Parathyroid adenoma (tissue), 2 donors: ENCODE measurements at regions not wholly inside any gene's neighbourhood (a gene's known extent, or its start where the extent isn't known, plus 50 kb on each side); places are given as distances from the start of the nearest gene placed in this dataset.

Experiments used
- H2AFZ ChIP-seq: fragments of 300-600 bp; sonication (generic); one replicate; pipeline ENCODE4 v1.7.0; 2017; ENCODE audit warnings: antibody characterized with exemption, mild to moderate bottlenecking
- H3K27ac ChIP-seq: fragments of 300-600 bp; sonication (generic); one replicate; pipeline ENCODE4 v1.7.0; 2017
- H3K27me3 ChIP-seq: fragments of 300-600 bp; sonication (generic); one replicate; pipeline ENCODE4 v1.7.0; 2017; ENCODE audit warnings: low read length; ENCODE audit not compliant: control insufficient read depth, insufficient read depth
- H3K36me3 ChIP-seq: fragments of 300-600 bp; sonication (generic); one replicate; pipeline ENCODE4 v1.7.0; 2017; ENCODE audit warnings: low read length; ENCODE audit not compliant: control insufficient read depth, insufficient read depth
- H3K4me1 ChIP-seq: fragments of 300-600 bp; sonication (generic); one replicate; pipeline ENCODE4 v1.7.0; 2017; ENCODE audit warnings: control low read depth
- H3K4me2 ChIP-seq: fragments of 300-600 bp; sonication (generic); one replicate; pipeline ENCODE4 v1.7.0; 2017; ENCODE audit warnings: low read length
- H3K4me3 ChIP-seq: fragments of 300-600 bp; sonication (generic); one replicate; pipeline ENCODE4 v1.7.0; 2017; ENCODE audit warnings: low read depth, low read length
- H3K79me2 ChIP-seq: fragments of 300-600 bp; sonication (generic); one replicate; pipeline ENCODE4 v1.7.0; 2017; ENCODE audit warnings: control low read depth
- H3K9ac ChIP-seq: fragments of 300-600 bp; sonication (generic); one replicate; pipeline ENCODE4 v1.7.0; 2017; ENCODE audit warnings: mild to moderate bottlenecking
- H3K9me3 ChIP-seq: fragments of 300-600 bp; sonication (generic); one replicate; pipeline ENCODE4 v1.7.0; 2017; ENCODE audit warnings: low read length; ENCODE audit not compliant: control insufficient read depth
- CTCF ChIP-seq: fragments of 300-600 bp; sonication (generic); IDR thresholded peaks from one replicate; pipeline ENCODE4 v1.7.0; 2017; ENCODE audit warnings: antibody characterized with exemption, mild to moderate bottlenecking
- donor health status: primary hyperparathyroidism.

GRCh38 chr4:27819246-27819645 lies 958.6 kb downstream of the STIM2 start:
- Histone ChIP-seq H3K9ac (no peak overlapping the region), H2AFZ (no peak overlapping the region), H3K27me3 (no peaks in the 10 kb centered on the region), H3K9me3 (no peaks in the 10 kb centered on the region), H3K4me2 (no peak overlapping the region), H3K27ac (no peak overlapping the region), H3K79me2 (no peaks in the 10 kb centered on the region), H3K36me3 (no peaks in the 10 kb centered on the region), H3K4me1 (no peaks in the 10 kb centered on the region), H3K4me3 (no peak overlapping the region)
- TF ChIP-seq CTCF, result no peak

GRCh38 chr4:27828843-27829242 lies 968.2 kb downstream of the STIM2 start:
- Histone ChIP-seq H3K4me2 (no peak overlapping the region), H3K36me3 (no peaks in the 10 kb centered on the region), H3K79me2 (no peaks in the 10 kb centered on the region), H3K4me1 (no peaks in the 10 kb centered on the region), H3K27ac (no peak overlapping the region), H3K9ac (no peak overlapping the region), H3K4me3 (no peak overlapping the region), H3K27me3 (no peaks in the 10 kb centered on the region), H2AFZ (no peak overlapping the region), H3K9me3 (no peaks in the 10 kb centered on the region)
- TF ChIP-seq CTCF, result no peak

GRCh38 chr4:27830251-27830650 lies 969.6 kb downstream of the STIM2 start:
- no peaks in the 10 kb centered on the region for H3K9me3 ChIP-seq
- no peak overlapping the region for H3K27ac ChIP-seq
- no peak overlapping the region for H3K9ac ChIP-seq
- no peaks in the 10 kb centered on the region for H3K79me2 ChIP-seq
- H3K4me3 ChIP-seq, result no peak overlapping the region
- H3K27me3 ChIP-seq, result no peaks in the 10 kb centered on the region
- no peak for TF ChIP-seq CTCF
- no peak overlapping the region for H2AFZ ChIP-seq
- H3K4me1 ChIP-seq, result no peaks in the 10 kb centered on the region
- H3K36me3 ChIP-seq, result no peaks in the 10 kb centered on the region
- H3K4me2 ChIP-seq, result no peak overlapping the region

- TF ChIP-seq CTCF, result no peak
- no peaks in the 10 kb centered on the region for H3K27me3 ChIP-seq
- H3K79me2 ChIP-seq, result no peaks in the 10 kb centered on the region
- H3K9ac ChIP-seq, result no peak overlapping the region
- H2AFZ ChIP-seq, result no peak overlapping the region
- H3K4me1 ChIP-seq, result no peaks in the 10 kb centered on the region
- no peaks in the 10 kb centered on the region for H3K36me3 ChIP-seq
- no peak overlapping the region for H3K4me2 ChIP-seq
- no peak overlapping the region for H3K27ac ChIP-seq
- H3K9me3 ChIP-seq, result no peaks in the 10 kb centered on the region
- no peak overlapping the region for H3K4me3 ChIP-seq
These were observed 975.2 kb downstream of the STIM2 start for GRCh38 chr4:27835851-27836250.

- no peaks in the 10 kb centered on the region for H3K4me1 ChIP-seq
- no peaks in the 10 kb centered on the region for H3K9me3 ChIP-seq
- no peak overlapping the region for H3K27ac ChIP-seq
- H3K4me2 ChIP-seq, result no peak overlapping the region
- H3K79me2 ChIP-seq, result no peaks in the 10 kb centered on the region
- H3K9ac ChIP-seq, result no peak overlapping the region
- no peak for TF ChIP-seq CTCF
- H2AFZ ChIP-seq, result no peak overlapping the region
- no peaks in the 10 kb centered on the region for H3K36me3 ChIP-seq
- H3K27me3 ChIP-seq, result no peaks in the 10 kb centered on the region
- no peak overlapping the region for H3K4me3 ChIP-seq
These were observed 975.9 kb downstream of the STIM2 start for GRCh38 chr4:27836523-27836922.
